ENCODE measurements at regions not wholly inside any gene's neighbourhood (a gene's known extent, or its start where the extent isn't known, plus 50 kb on each side); places are given as distances from the start of the nearest gene placed in this dataset.
A peak's percentile ranks its signal among the peaks of the same experiment; 100 is the strongest.

DNA sequence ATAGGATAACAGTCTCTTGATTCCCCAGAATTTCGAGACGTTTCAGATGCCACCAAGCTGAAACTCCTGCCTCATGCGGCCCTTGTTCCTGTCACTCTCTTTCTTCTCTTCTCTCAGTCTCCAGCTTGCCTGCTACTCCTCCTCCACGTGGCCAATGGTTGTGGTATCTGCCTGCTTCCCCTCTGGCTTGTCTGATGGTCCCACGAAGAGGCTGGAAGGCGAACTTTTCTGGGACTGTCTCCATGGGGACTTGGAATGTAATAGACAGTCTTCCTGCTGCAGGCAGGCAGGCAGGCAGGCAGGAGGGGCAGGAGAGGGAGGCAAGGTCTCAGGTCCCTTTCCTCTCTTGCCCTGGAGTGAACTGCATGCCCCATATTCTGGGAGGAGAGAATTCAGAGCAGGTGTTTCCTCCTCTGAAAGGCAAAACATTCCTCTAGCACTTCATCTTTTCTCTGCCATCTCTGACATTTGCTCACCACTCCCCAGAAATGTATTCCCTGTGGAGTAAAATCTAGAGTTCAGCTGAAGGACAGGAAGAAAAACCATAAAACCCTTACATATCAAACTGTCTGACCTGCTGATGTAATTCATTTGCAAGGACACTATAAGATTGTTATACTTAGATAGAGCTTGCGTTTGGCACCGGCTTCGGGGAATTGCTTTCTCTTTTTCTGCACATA is 64.1 kb upstream of the GNG12 start:
- 46% methylated on average over 9 of the region's 9 CpGs for WGBS
- Histone ChIP-seq H3K36me3 (ENCODE audit: control insufficient read depth in 4 of 4, insufficient read depth in 3 of 4, low read depth in 1 of 4, low read length in 3 of 4) (no peaks in the 10 kb centered on the region), H3K9me3 (ENCODE audit: control insufficient read depth in 4 of 4, low read length in 3 of 4) (no peaks in the 10 kb centered on the region), H3K27me3 (ENCODE audit: control insufficient read depth in 4 of 4, insufficient read depth in 4 of 4, low read length in 3 of 4) (no peaks in the 10 kb centered on the region), H3K9ac (ENCODE audit: low read depth in 1 of 2, low read length in 2 of 2) (no peak overlapping the region), H3K4me3 (ENCODE audit: low read depth in 1 of 3, low read length in 3 of 3) (no peak overlapping the region), H3K4me1 (ENCODE audit: control insufficient read depth in 4 of 4, insufficient read depth in 4 of 4, low read length in 3 of 4) (peaks cover 0 to 4% (median 0%) of the 10 kb centered on the region in 4 donors), H3K27ac (ENCODE audit: low read depth in 1 of 2, low read length in 2 of 2) (no peak overlapping the region)
- no peak for DNase-seq (ENCODE audit: low spot score)
- TF ChIP-seq, protein P1, sequence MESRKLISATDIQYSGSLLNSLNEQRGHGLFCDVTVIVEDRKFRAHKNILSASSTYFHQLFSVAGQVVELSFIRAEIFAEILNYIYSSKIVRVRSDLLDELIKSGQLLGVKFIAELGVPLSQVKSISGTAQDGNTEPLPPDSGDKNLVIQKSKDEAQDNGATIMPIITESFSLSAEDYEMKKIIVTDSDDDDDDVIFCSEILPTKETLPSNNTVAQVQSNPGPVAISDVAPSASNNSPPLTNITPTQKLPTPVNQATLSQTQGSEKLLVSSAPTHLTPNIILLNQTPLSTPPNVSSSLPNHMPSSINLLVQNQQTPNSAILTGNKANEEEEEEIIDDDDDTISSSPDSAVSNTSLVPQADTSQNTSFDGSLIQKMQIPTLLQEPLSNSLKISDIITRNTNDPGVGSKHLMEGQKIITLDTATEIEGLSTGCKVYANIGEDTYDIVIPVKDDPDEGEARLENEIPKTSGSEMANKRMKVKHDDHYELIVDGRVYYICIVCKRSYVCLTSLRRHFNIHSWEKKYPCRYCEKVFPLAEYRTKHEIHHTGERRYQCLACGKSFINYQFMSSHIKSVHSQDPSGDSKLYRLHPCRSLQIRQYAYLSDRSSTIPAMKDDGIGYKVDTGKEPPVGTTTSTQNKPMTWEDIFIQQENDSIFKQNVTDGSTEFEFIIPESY (IDR thresholded peaks at IDR 0.05), result no peak
- TF ChIP-seq RAD21 (IDR thresholded peaks at IDR 0.05) (no peak), FOXA1 (IDR thresholded peaks at IDR 0.05) (no peak), JUND (IDR thresholded peaks at IDR 0.05) (no peak), NR2F2 (IDR thresholded peaks at IDR 0.05) (no peak)

DNA sequence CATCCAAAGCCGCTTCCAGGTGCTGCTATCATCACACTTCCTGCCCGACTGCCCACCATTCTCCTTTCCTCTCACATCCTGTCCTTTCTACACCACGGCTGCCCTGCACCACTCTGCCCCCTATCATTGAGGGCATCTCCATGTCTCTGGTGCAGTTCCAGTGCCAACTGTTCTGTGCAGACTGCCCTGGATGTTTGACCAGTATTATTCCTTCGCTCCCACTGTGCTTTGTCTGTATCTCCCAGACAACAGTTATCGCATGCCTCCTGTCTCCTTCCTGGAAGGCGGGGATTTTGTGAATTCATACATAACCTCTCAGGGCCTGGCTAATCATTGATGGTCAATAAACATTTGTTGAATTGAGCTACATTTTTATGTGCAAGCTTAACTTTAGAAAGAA is 63.6 kb upstream of the GNG12 start:
- WGBS, result 63% methylated on average over 6 of the region's 6 CpGs
- no peak for DNase-seq (ENCODE audit: low spot score)
- no peak overlapping the region for H3K27ac ChIP-seq (ENCODE audit: low read depth in 1 of 2, low read length in 2 of 2)

DNA sequence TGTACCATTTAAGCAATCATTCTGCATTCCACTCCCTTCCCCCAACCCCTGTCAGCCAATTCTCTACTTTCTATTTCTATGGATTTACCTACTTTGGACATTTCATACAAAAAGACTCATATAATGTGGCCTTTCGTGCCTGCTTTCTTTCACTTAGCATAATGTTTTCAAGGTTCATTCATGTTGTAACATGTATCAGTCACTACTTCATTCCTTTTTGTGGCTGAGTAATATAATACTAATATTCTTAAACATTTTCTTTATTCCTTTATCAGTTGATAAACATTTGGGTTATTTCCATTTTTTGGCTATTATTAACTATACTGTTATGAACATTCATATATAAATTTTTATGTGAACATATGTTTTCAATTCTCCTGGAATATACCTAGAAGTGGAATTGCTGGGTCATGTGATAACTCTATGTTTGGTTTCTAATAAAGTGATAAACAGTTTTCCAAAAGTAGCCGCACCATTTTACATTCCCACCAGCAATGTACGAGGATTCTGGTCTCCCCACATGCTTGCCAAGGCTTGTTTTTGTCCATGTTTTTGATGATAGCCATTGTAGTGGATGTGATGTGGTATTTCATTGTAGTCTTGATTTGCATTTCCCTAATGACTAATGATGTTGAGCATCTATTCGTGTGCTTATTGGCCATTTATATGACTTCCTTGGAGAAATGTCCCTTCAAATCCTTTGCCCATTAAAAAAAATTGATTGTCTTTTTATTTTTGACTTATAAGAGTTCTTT is 61.9 kb upstream of the GNG12 start:
- Histone ChIP-seq H3K9me3 (ENCODE audit: control insufficient read depth in 4 of 4, low read length in 3 of 4) (no peaks in the 10 kb centered on the region), H3K4me3 (ENCODE audit: low read depth in 1 of 3, low read length in 3 of 3) (no peak overlapping the region), H3K27ac (ENCODE audit: low read depth in 1 of 2, low read length in 2 of 2) (no peak overlapping the region), H3K36me3 (ENCODE audit: control insufficient read depth in 4 of 4, insufficient read depth in 3 of 4, low read depth in 1 of 4, low read length in 3 of 4) (no peaks in the 10 kb centered on the region), H3K9ac (ENCODE audit: low read depth in 1 of 2, low read length in 2 of 2) (no peak overlapping the region), H3K27me3 (ENCODE audit: control insufficient read depth in 4 of 4, insufficient read depth in 4 of 4, low read length in 3 of 4) (no peaks in the 10 kb centered on the region), H3K4me1 (ENCODE audit: control insufficient read depth in 4 of 4, insufficient read depth in 4 of 4, low read length in 3 of 4) (peaks cover 0 to 4% (median 0%) of the 10 kb centered on the region in 4 donors)
- TF ChIP-seq, protein P2, sequence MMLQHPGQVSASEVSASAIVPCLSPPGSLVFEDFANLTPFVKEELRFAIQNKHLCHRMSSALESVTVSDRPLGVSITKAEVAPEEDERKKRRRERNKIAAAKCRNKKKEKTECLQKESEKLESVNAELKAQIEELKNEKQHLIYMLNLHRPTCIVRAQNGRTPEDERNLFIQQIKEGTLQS (IDR thresholded peaks at IDR 0.05), result no peak
- no peak for TF ChIP-seq RAD21 (IDR thresholded peaks at IDR 0.05)
- TF ChIP-seq EGR1 (IDR thresholded peaks at IDR 0.05; ENCODE audit: low read depth in 2 of 2), result no peak
- no peak for TF ChIP-seq FOXA1 (IDR thresholded peaks at IDR 0.05)
- TF ChIP-seq FOXA2 (IDR thresholded peaks at IDR 0.05), result no peak
- no peak for TF ChIP-seq YY1 (IDR thresholded peaks at IDR 0.05)
- no peak for TF ChIP-seq HNF4G (IDR thresholded peaks at IDR 0.05)
- TF ChIP-seq GABPA (IDR thresholded peaks at IDR 0.05 in 1 of 2, conservative IDR thresholded peaks at IDR 0.05 in 1 of 2), result no peak
- TF ChIP-seq NR2F2 (IDR thresholded peaks at IDR 0.05), result no peak
- TF ChIP-seq, protein P3, sequence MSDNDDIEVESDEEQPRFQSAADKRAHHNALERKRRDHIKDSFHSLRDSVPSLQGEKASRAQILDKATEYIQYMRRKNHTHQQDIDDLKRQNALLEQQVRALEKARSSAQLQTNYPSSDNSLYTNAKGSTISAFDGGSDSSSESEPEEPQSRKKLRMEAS (IDR thresholded peaks at IDR 0.05), result no peak
- no peak for TF ChIP-seq JUND (IDR thresholded peaks at IDR 0.05)
- DNase-seq (ENCODE audit: low spot score), result no peak
- WGBS, result 94% methylated on average over 4 of the region's 4 CpGs

More for the DNA sequence above, 63.6 kb upstream of the GNG12 start:
- no peak for TF ChIP-seq GABPA (IDR thresholded peaks at IDR 0.05 in 1 of 2, conservative IDR thresholded peaks at IDR 0.05 in 1 of 2)
- peak; percentile 22 for TF ChIP-seq SP1 (IDR thresholded peaks at IDR 0.05)
- Histone ChIP-seq H3K36me3 (ENCODE audit: control insufficient read depth in 4 of 4, insufficient read depth in 3 of 4, low read depth in 1 of 4, low read length in 3 of 4) (no peaks in the 10 kb centered on the region), H3K9me3 (ENCODE audit: control insufficient read depth in 4 of 4, low read length in 3 of 4) (no peaks in the 10 kb centered on the region), H3K4me3 (ENCODE audit: low read depth in 1 of 3, low read length in 3 of 3) (no peak overlapping the region), H3K9ac (ENCODE audit: low read depth in 1 of 2, low read length in 2 of 2) (no peak overlapping the region), H3K27me3 (ENCODE audit: control insufficient read depth in 4 of 4, insufficient read depth in 4 of 4, low read length in 3 of 4) (no peaks in the 10 kb centered on the region), H3K4me1 (ENCODE audit: control insufficient read depth in 4 of 4, insufficient read depth in 4 of 4, low read length in 3 of 4) (peaks cover 0 to 4% (median 0%) of the 10 kb centered on the region in 4 donors)

Data from liver (tissue), 7 donors.